Activated T-cell treated with anti-CD3 and anti-CD28 coated beads for 48 hours (primary cell): ENCODE measurements at regions not wholly inside any gene's neighbourhood (a gene's known extent, or its start where the extent isn't known, plus 50 kb on each side); places are given as distances from the start of the nearest gene placed in this dataset.
"Not testable (repeated sequence)": the region's sequence is repeated elsewhere in the genome, so short reads cannot be mapped to it uniquely, and the experiment has no call there.

Experiments used
- DNase-seq: peaks from one replicate; pipeline ENCODE4 v3.0.0-alpha.2; 2020; ENCODE audit warnings: low read depth

DNA sequence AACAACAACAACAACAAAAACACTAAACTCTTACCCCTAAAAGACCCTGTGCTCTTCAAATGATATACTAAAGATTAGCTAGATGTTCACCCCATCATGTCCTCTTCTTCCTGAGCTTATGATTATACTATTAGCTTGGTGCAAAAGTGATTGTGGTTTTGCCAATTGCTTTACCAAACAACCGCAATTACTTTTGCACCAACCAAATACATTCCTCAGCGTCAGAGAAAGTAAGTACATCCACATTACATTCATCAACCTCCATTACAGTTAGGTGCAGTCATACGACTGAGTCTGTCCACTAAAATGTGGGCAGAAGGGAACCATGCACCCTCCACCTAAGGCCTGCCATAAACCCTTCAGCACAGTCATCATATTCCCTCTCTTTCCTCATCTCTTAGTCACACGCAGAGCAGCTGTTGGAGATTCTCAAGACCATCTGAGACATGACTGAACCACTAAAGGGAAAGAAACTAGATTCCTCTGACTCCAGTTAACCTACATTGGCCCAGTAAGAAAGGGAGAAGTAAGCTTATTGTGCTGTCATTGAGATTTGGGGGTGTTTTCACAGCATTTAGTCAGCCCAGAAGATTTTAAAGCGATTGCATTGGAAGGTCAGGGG lies 181.6 kb upstream of the TLE4 start:
- no peak for DNase-seq

DNA sequence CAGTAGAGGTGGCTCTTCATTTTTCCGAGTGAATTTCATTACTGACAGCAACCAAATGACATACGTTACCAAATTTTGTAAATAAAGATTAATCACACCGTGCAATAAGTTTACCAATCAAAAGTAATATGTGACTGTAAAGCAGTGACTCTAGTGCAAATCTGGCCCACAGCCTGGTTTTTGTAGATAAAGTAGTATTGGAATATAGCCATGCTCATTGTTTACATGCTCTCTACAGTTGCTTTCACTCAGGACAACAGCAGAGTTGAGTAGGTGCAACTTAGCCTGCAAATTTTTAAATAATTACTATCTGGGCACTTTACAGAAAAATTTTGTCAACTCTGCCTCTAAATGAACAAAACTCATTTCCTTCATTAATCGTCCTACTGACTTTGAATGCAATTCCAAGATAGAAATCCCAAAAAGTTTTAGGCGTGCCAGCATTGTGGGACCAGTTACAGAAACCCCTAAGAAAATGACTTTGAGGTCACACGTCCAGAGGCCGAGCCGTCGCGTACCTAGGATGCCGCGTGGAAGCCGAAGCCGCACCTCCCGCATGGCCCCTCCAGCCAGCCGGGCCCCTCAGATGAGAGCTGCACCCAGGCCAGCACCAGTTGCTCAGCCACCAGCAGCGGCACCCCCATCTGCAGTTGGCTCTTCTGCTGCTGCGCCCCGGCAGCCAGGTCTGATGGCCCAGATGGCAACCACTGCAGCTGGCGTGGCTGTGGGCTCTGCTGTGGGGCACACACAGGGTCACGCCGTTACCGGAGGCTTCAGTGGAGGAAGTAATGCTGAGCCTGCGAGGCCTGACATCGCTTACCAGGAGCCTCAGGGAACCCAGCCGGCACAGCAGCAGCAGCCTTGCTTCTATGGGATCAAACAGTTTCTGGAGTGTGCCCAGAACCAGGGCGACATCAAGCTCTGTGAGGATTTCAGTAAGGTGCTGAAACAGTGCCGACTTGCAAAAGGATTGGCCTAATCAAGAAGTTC lies 180.7 kb upstream of the TLE4 start:
- DNase-seq: no peak

DNA sequence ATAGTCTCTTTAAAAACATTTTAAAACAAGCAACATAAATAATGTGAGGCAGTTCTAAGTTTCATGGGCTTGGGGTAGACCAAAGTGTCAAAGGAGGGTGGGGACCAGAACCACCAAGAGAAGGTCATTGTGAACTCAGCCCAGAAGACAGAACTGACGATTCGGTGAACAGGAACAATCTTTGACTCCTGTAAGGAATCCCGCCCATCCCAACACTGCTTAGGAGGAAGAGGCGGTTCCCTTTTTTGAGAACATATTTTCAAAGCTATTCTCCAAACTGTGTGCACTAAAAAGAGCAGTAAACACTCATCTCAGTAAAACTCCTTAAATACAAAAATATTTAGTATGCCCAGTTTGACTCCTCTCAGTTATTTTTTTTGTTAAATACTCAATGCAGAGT lies 176.5 kb upstream of the TLE4 start:
- no peak for DNase-seq

DNA sequence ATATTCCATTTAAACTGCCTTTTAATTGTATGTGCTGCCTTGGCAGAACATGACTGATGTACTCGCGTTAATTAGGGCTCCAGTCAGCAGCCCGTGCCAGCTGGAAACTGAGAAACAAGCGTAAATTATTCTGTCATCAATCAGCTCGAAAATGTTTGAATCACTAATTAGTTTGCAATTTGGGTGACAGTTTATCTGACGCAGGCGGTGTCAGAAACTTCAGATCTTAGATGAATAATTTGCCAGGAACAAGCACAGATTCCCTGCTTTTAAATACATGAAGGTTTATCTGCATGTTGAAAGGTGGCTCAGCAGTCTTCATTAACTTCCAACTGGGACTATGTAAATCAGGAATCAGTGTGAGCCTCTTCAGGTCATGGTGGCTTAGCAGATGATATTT lies 176.0 kb upstream of the TLE4 start:
- no peak for DNase-seq

DNA sequence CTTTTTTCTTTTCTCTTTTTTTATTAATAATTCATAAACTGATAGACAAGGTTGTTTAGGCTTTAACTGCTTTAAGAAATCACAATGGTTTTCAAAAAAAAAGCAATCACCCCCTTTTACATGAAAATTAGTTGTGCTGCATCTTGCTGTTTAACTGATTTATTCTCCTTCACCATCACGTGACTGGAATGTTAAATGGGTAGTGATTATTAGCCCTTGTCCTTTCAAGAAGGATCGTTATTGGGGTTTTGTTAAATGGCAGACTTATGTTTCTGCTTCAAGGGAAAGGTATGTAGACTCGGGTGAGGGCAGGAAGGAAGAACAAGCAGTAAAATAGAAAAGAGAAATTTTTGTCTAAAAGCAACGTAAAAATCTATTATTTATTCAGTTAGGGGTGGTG lies 175.6 kb upstream of the TLE4 start:
- no peak for DNase-seq

DNA sequence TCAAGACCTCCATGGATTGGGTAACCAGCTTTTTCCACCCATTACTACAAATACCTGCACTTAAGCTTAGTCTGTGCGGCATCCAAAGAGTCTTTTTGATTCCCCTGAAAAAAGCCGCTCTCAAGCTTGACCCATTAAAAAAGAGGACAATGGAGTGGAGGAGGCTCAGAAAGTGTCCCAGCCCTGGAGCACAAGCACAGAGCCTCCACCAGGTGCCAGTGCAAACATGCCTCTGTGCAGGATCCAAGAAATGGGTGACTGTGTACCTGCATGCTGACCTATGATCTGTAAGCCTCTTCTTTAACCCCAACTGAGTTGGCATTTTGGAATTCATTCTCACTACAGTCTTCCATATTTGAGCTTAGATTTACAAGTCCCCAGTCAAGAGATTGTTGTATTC lies 168.3 kb upstream of the TLE4 start:
- DNase-seq: no peak

DNA sequence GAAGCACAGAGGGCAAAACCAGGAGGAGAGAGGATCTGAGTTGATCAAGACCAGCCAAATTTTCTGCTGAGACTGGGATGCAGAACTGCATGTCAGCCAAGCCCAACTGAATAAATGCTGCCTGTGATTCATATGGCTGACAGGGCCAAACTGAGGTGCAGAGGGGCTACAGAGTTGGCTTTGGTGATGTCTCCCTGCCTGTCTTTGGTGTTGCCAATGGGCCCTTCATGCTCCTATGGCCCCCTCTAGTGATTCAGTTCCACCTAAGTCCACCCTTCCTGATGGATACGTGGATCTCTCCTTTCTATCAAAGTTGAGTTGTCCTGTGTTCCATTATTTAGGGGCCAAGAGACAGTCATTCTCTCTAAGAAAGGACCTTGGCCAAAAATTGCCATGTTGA lies 163.6 kb upstream of the TLE4 start:
- no peak for DNase-seq

DNA sequence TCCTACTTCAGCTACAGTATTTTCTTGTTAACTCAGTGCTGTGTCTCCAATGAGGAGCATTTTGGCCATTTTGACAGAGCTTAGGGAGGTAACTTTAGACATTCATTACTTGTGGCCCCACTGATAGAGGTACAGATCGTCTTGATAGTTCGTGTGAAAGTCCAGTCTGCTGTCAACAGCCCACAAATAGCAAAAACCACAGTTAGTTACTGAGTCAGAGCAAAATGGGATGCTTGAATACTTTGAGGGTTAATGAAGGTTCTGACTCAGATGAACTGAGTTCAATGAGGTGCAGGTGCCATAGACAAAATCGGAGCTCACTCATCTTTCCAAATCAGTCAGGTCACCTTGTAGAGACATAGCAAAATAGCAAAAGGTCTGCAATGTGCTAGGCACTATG lies 163.1 kb upstream of the TLE4 start:
- DNase-seq: no peak

DNA sequence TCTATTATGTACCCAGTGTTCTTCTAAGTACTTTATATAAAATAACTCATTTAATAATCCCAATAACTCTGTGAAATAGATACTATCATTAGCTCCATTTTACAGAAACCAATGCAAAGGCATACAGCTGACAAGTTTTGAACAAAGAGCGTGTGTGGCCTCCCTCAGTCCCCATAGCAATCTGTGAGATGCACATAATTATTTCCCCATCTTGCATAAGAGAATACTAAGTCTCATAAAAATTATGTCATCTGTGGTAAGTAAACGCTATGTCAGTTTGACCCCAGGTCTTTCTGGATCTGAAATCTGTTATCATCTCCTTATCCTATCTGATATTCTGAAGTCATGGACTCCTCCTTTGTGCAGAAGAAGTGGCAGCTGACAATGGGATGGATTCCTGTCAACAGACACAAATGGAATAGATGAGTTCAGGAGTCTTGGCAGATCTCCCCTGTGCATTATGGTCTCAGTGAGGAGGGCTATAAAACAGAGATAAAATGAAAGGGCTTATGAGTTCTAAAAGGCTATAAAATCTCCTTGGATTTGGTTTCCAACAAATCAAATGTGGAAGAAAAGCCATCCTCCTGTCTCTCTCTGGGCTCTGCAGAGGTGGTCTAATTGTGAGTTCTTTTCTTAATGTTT lies 162.5 kb upstream of the TLE4 start:
- DNase-seq: no peak

DNA sequence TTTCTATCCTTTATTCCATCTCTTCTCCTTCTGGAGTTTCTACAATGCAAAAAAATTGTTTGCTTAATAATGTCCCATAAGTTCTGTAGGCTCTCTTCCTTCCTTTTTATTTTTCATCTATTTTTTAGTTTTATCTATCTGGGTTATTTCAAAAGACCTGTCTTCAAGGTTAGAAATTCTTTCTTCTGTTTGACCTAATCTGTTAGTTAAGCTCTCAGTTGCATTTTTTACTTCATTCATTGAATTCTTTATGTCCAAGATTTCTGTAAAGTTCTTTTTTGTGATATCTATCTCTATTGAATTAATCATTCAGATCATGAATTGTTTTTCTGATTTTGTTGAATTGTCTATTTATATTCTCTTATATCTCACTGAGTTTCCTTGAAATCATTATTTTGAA lies 145.9 kb upstream of the TLE4 start:
- DNase-seq: no peak

DNA sequence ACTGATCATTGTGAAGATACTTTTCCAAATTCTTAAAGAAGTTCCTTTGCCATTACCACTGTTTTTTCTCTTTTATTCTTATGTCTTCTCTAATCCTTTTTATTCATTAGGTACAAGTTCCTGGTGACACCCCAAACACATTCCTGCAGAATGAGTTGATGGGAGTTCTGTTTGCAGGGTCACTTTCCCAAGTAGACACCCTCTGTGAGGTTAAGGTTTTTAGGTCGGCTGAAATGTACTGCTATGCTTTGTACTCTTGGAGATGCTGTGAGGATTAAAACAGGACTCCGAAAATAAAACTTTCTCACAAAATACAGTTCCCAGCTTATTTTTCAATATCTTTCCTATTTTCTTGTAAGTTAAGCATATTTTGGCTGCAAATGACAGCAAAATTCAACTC lies 143.3 kb upstream of the TLE4 start:
- no peak for DNase-seq

DNA sequence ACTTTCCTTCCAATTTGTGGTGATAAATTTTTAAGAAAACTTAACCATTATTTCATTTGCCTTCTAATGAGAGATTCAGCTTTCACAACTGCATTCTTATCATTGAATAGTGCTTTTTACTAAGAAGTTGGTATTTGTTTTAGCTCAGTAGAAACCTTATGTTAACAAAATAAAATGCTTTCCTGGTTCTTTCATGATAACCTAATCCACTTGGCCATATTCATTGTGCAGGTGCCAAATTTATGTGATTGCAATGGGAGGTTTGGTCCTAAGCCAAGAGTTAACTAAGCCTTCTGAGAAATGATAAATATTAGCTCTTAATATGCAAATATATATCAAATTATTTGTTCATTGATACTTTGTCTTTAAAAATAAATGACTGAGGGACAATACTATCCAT lies 141.1 kb upstream of the TLE4 start:
- DNase-seq: no peak

DNA sequence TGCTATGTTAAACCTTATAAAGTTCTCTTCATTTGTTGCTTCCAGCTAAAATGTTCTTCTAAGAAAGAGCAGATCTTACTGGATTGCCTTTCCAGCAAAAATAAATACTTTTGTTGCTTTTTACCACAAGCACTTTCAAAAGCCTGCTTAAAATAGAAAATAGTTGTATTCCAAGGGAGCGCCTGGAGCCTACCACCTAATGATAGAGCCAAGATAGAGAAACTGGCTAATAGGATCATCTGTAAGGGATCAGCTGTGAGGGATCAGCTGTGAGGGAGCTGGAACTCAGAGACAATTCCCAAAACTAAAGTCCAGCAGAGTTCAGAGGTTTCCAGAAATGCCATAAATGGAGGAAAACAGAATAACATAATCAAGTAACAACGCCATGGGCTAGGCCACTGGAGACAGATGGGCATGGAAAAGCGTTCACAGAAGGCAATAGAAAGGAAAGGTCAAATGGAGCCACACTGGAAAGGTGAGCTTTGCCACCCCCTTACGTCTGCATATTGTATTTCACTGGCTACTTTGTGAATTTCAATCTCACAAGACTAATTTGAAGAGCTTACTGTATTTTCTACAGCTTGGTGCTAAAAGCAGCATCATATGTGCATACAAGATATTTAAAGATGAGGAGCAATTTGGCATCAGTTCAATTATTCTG lies 140.6 kb upstream of the TLE4 start:
- DNase-seq: no peak

DNA sequence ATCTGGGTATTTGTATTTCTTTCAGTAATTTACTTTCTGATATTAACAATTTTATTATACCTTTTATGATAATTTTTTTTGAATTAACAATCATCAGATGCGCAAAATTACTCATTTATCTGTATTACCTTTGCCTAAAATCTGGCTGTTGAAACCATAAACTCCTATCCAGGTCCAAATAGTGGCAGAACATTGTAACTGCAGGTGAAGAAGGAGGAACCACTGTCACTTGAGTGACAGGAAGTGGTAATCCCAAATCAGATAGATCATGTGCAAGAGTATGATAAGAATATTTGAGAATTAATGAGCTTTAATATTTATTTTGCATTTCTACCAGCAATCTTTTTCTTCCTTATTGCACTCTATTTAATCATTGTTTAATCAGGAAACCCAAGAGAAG lies 139.3 kb upstream of the TLE4 start:
- DNase-seq: no peak

DNA sequence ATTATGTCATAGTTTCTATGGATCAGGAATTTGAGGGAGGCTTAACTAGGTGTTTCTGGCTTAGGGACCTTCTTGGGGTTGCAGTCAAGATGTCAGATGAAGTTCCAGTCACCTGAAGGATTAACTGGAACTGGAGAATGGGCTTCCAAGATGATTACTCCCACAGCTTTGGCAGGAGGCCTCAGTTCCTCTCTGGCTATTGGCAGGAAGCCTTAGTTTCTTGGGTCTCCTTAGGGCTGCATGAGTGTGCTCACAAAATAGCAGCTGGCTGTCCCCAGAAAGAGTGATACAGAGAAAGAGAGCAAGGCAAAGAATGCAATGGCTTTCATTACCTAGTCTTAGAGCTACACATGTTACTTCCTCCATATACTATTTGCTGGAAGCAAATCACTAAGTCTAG lies 138.1 kb upstream of the TLE4 start:
- no peak for DNase-seq

DNA sequence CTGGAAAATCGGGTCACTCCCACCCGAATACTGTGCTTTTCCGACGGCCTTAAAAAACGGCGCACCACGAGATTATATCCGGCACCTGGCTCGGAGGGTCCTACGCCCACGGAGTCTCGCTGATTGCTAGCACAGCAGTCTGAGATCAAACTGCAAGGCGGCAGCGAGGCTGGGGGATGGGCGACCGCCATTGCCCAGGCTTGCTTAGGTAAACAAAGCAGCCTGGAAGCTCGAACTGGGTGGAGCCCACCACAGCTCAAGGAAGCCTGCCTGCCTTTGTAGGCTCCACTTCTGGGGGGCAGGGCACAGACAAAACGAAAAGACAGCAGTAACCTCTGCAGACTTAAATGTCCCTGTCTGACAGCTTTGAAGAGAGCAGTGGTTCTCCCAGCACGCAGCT lies 132.5 kb upstream of the TLE4 start:
- not testable (repeated sequence) for DNase-seq

DNA sequence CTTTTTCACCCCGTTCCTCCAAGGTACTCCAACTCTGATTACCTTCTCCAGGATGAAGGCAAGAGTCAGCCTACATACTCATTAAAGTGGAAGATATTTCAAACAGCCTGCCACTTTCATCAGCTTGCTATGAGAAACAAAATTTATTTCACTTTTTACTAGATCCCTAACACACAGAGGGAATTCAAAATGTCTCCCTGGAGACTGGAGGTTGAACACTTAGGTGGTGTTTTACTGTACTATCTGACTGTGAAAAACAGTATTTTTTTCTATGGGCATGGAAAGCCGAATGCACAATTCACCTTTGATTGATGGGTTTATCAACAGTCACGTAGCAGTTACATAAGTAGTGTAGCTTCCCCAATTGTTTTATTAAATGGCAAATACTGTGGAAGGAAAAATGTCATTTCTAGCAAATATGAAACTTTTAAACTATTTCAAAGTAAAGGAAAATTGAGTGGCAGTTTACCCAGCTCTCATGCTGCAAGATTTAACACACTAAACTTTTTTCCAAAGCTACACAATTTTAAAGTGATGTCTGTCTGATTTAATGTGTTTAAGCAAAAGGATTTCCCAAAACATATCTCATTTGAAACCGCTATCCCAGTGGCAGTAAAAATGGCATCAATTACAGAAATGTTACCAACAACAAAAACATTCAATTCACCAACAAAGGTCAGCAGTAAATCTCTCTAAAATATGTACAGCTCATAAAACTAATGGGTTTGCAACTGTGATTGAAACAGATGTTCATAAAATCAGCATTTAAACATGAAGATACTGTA lies 125.0 kb upstream of the TLE4 start:
- no peak for DNase-seq

DNA sequence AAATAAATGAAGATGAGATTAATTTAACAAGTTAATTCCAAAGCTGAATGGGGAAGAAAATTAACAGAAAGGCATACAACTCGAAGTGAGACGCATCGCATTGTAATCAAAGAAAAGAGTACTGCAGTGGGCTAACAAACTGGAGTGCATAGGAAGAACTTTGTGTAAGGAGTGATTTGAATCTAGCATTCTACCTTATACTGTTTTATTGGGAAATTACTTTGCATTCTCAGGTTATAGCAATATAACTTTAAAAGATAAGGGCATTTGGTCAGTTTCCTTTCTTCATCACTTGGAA lies 124.5 kb upstream of the TLE4 start:
- no peak for DNase-seq

DNA sequence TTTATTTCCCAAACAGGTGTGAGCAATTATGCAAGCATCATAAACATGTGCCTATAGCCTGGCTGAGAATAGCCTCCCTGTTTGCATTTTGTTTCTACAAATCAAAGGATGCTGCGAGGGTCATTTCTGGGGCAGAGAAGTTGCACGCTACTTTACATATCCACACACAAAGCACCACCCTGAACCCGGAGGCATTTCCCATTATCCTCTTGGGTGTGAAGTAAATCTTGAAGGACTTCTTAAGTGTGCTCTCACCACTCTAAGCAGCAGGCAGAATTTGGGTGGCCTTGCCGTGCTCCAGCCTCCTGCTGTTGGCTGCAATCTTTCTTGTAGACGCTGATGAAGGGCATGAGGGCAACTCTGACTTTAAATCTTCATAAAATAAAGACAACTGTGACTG lies 124.0 kb upstream of the TLE4 start:
- DNase-seq: no peak

DNA sequence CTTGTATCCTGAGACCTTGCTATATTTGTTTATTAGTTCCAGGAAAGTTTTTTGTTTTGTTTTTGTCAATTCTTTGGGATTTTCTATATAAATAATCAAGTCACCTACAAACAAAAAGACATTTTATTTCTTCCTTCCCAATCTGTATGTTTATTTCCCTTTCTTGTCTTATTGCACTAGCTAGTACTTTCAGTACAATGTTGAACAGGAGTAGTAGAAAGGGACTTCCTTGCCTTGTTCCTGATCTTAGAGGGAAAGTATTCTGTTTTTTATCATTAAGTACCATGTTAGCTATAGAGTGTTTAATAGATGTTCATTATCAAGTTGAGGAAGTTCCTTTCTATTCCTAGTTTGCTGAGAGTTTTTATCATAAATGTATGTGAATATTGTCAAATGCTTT lies 119.5 kb upstream of the TLE4 start:
- no peak for DNase-seq

DNA sequence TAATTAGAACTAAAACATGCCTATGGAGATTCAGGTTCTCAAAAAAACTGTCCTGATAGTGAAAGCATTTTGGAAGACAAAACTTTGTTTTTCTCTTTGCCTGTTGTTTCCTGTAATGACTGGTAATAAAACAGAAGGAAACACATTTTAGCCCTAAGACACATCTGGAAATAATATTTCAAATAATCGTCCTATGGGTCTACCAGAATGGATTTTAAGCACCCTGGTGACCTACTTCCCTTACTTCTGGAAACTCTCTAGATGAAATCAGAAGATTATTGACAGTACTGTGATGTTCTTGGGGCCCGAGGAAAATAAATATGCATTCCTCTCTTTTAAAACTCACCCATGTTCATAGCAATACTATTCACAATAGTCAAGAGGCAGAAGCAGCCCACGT lies 110.1 kb upstream of the TLE4 start:
- DNase-seq: no peak

DNA sequence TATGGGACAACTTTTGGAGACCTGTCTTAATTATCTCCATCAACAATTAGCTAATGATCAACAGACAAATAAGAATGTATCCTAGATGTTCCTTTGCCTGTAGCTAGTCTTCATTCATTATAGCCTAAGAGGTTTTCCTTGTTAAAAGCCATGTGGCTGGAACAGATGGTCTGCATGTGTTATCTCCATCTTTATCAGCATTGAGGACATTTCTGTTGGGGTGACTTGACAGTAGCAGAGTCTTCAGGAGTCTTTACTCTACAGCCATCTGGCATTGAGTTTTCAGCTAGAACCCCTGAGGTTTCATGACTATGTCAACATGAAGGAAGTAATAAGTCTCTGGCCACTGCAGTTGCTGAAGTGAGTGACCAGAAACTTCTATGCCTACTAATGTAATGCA lies 106.6 kb upstream of the TLE4 start:
- DNase-seq: no peak
